CD4-positive, alpha-beta T cell (primary cell): ENCODE measurements at regions not wholly inside any gene's neighbourhood (a gene's known extent, or its start where the extent isn't known, plus 50 kb on each side); places are given as distances from the start of the nearest gene placed in this dataset.

Experiments
- ATAC-seq: fragments of 200-7000 bp; cut with Tn5 transposase; one replicate; pipeline ENCODE4 v1.10.0; 2022; ENCODE audit warnings: mild to moderate bottlenecking; ENCODE audit not compliant: poor library complexity
- CTCF ChIA-PET: fragments of 350-600 bp; sonication (Branson Sonifier 250); formaldehyde crosslinking; loops from one replicate; lab custom pipeline; 2021; ENCODE audit warnings: antibody characterized with exemption, inconsistent platforms; lab: Charles Lee
- POLR2A ChIA-PET: fragments of 350-600 bp; sonication (Branson Sonifier 250); formaldehyde crosslinking; loops from one replicate; lab custom pipeline; 2021; ENCODE audit warnings: antibody characterized with exemption, inconsistent platforms; lab: Charles Lee
- DNase-seq, 14 experiments: peaks; one replicate each; pipeline ENCODE4 v3.0.0-alpha.2; 2013 to 2020; ENCODE audit warnings: mixed read lengths in 2 of 14
- H3K27ac ChIP-seq, 2 donors: one replicate each; pipeline versions ENCODE4 v1.5.1 to v1.7.0; 2013; ENCODE audit warnings: low read length in 2 of 2, low read depth in 1 of 2, mild to moderate bottlenecking in 1 of 2
- H3K27me3 ChIP-seq, 2 experiments: 1 replicate in 1 of 2; 2 replicates in 1 of 2; pipeline versions ENCODE4 v1.6.1 to v1.7.0; 2013; ENCODE audit warnings: low read length in 2 of 2, control low read depth in 1 of 2, mild to moderate bottlenecking in 1 of 2, moderate library complexity in 1 of 2; ENCODE audit not compliant: insufficient read depth in 2 of 2, control insufficient read depth in 1 of 2
- H3K36me3 ChIP-seq: one replicate; pipeline ENCODE4 v1.6.1; 2013; ENCODE audit warnings: low read length, control low read depth; ENCODE audit not compliant: insufficient read depth
- H3K4me1 ChIP-seq: one replicate; pipeline ENCODE4 v1.6.1; 2013; ENCODE audit warnings: low read length, control low read depth; ENCODE audit not compliant: insufficient read depth
- H3K4me3 ChIP-seq: one replicate; pipeline ENCODE4 v1.5.1; 2013; ENCODE audit warnings: mild to moderate bottlenecking, low read length, moderate library complexity
- H3K9me3 ChIP-seq, 2 experiments: 1 replicate in 1 of 2; 2 replicates in 1 of 2; pipeline versions ENCODE4 v1.6.1 to v1.7.0; 2013; ENCODE audit warnings: low read length in 2 of 2, mild to moderate bottlenecking in 2 of 2, control low read depth in 1 of 2, moderate library complexity in 1 of 2; ENCODE audit not compliant: control insufficient read depth in 1 of 2, insufficient read depth in 1 of 2
- H3K27ac Mint-ChIP-seq: one replicate; pipeline ENCODE4 v1.8.0; 2020; ENCODE audit warnings: mixed read lengths
- H3K27me3 Mint-ChIP-seq: one replicate; pipeline ENCODE4 v1.8.0; 2021; ENCODE audit warnings: mixed read lengths
- H3K36me3 Mint-ChIP-seq: one replicate; pipeline ENCODE4 v1.8.0; 2021; ENCODE audit warnings: low read depth, mixed read lengths
- H3K4me1 Mint-ChIP-seq: one replicate; pipeline ENCODE4 v1.8.0; 2021; ENCODE audit warnings: low read depth, mixed read lengths
- H3K4me3 Mint-ChIP-seq: one replicate; pipeline ENCODE4 v1.8.0; 2020; ENCODE audit warnings: mild to moderate bottlenecking, mixed read lengths
- H3K9me3 Mint-ChIP-seq: one replicate; pipeline ENCODE4 v1.8.0; 2020; ENCODE audit warnings: mixed read lengths
- CTCF ChIP-seq: fragments of 200-600 bp; IDR thresholded peaks from one replicate; pipeline ENCODE4 v1.8.0; 2022; ENCODE audit warnings: antibody characterized with exemption, mild to moderate bottlenecking
- intact Hi-C, 2 experiments: fragments of 100-400 bp; cut with DNase I in 1 of 2; cut with micrococcal nuclease in 1 of 2; formaldehyde crosslinking; loops; one replicate each; pipeline versions ENCODE4 v1.15.1 to v1.9.0; 2023 to 2025; cut with DNase I, micrococcal nuclease

- Mint-ChIP-seq H3K36me3 (no peaks in the 10 kb centered on the region), H3K9me3 (peaks cover 6% of the 10 kb centered on the region), H3K27me3 (peaks cover 5% of the 10 kb centered on the region), H3K4me3 (no peak overlapping the region), H3K4me1 (no peaks in the 10 kb centered on the region), H3K27ac (no peak overlapping the region)
- H3K36me3 ChIP-seq = no peaks in the 10 kb centered on the region
- ATAC-seq (no peak), DNase-seq (no peak)
- no peak overlapping the region for H3K4me3 ChIP-seq
- no peak overlapping the region for H3K27ac ChIP-seq
- H3K27me3 ChIP-seq = no peaks in the 10 kb centered on the region
- intact Hi-C loops = no loop called here
- ChIA-PET CTCF (no interaction called here), POLR2A (no interaction called here)
- no peaks in the 10 kb centered on the region for H3K9me3 ChIP-seq
- no peaks in the 10 kb centered on the region for H3K4me1 ChIP-seq
- no peak for TF ChIP-seq CTCF
Observed at GRCh38 chr2:217177720-217178119, 317.9 kb upstream of the TNP1 start.

DNA sequence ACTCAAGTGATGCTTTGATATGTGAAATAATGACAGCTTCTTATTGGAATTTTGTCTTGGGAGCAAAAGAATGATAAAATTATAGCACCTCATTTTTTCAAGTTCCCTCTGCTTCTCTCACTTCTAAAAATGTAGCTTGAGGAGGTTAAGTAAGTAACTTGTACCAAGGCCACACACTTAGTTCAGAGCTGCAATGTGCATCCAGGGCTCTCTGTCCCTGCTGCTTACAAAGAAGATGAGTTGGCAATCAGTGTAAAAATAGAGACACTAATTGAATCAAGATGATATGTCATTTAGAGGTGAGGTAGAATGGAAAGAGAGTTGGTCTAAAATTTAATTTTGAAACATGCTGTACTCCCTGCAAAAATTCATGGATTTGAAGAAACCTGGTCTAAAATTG lies 312.0 kb upstream of the TNP1 start:
- no peak overlapping the region for H3K4me3 ChIP-seq
- H3K27ac ChIP-seq = no peak overlapping the region
- ChIA-PET POLR2A (no interaction called here), CTCF (no interaction called here)
- Mint-ChIP-seq H3K36me3 (no peaks in the 10 kb centered on the region), H3K9me3 (peaks cover 6% of the 10 kb centered on the region), H3K27ac (no peak overlapping the region), H3K27me3 (peaks cover 5% of the 10 kb centered on the region), H3K4me1 (no peaks in the 10 kb centered on the region), H3K4me3 (no peak overlapping the region)
- no peak for ATAC-seq
- H3K36me3 ChIP-seq = no peaks in the 10 kb centered on the region
- no peak for DNase-seq
- intact Hi-C loops = no loop called here
- H3K4me1 ChIP-seq = no peaks in the 10 kb centered on the region
- no peaks in the 10 kb centered on the region for H3K27me3 ChIP-seq
- H3K9me3 ChIP-seq = no peaks in the 10 kb centered on the region
- TF ChIP-seq CTCF = no peak

- Histone ChIP-seq H3K4me1 (no peaks in the 10 kb centered on the region), H3K4me3 (no peak overlapping the region), H3K27ac (no peak overlapping the region), H3K27me3 (no peaks in the 10 kb centered on the region), H3K36me3 (no peaks in the 10 kb centered on the region), H3K9me3 (no peaks in the 10 kb centered on the region)
- H3K36me3 Mint-ChIP-seq = no peaks in the 10 kb centered on the region
- ATAC-seq (no peak), DNase-seq (no peak)
- intact Hi-C loops = no loop called here
- no peak for TF ChIP-seq CTCF
- no peak overlapping the region for H3K4me3 Mint-ChIP-seq
- CTCF ChIA-PET = no interaction called here
- no peak overlapping the region for H3K27ac Mint-ChIP-seq
- peaks cover 3% of the 10 kb centered on the region for H3K9me3 Mint-ChIP-seq
- POLR2A ChIA-PET = no interaction called here
- H3K27me3 Mint-ChIP-seq = no peaks in the 10 kb centered on the region
- no peaks in the 10 kb centered on the region for H3K4me1 Mint-ChIP-seq
Observed at GRCh38 chr2:217168496-217168895, 308.6 kb upstream of the TNP1 start.
